ENCODE measurements at regions not wholly inside any gene's neighbourhood (a gene's known extent, or its start where the extent isn't known, plus 50 kb on each side); places are given as distances from the start of the nearest gene placed in this dataset.

DNA sequence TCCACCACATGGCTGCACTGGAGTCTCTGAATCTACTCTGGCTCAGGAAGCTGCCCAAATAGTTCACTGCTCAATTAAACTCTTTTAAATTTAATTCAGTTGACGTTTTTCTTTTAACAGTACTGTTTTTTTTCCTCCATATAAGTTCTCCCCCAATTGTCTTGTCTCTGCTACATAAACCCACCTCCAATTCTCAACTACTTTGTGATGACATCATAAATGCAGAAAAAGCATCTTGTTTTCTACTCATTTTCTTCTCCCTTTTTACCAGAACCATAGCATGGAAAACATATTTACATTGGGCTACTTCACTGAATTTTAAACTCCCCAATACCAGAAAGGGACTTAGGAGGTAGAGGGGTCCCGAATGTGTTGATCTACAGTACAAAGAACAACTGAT is 270.4 kb downstream of the GPD2 start:
- Histone ChIP-seq H3K4me1 (peaks cover 6% of the 10 kb centered on the region), H3K36me3 (no peaks in the 10 kb centered on the region), H3K9me3 (no peaks in the 10 kb centered on the region), H3K4me3 (no peak overlapping the region), H3K27ac (no peak overlapping the region), H3K27me3 (no peaks in the 10 kb centered on the region)
- TF ChIP-seq, protein P1, sequence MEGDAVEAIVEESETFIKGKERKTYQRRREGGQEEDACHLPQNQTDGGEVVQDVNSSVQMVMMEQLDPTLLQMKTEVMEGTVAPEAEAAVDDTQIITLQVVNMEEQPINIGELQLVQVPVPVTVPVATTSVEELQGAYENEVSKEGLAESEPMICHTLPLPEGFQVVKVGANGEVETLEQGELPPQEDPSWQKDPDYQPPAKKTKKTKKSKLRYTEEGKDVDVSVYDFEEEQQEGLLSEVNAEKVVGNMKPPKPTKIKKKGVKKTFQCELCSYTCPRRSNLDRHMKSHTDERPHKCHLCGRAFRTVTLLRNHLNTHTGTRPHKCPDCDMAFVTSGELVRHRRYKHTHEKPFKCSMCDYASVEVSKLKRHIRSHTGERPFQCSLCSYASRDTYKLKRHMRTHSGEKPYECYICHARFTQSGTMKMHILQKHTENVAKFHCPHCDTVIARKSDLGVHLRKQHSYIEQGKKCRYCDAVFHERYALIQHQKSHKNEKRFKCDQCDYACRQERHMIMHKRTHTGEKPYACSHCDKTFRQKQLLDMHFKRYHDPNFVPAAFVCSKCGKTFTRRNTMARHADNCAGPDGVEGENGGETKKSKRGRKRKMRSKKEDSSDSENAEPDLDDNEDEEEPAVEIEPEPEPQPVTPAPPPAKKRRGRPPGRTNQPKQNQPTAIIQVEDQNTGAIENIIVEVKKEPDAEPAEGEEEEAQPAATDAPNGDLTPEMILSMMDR (IDR thresholded peaks at IDR 0.05) = no peak
- intact Hi-C loops (cut with DNase I) = no loop called here
- ATAC-seq = no peak
- no peak for DNase-seq

DNA sequence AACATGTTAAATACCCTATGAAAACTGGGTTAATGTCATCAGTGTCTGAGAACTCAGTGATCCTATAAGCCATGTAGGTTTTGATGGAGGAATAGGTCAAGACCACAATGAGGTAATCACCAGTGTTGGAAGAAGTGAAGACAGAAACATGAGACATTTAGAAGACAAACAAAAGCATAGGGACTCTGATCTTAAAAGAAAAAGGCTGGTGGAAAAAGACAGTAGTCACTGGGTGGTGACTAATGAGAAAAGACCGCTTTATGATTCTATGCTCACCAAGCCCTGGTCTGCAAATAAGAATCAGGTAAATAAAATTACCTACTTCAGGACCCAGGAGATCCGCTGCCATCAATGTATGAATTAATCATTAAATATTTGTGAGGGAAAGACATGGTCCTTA is 271.9 kb downstream of the GPD2 start:
- H3K27me3 ChIP-seq = no peaks in the 10 kb centered on the region
- H3K36me3 ChIP-seq = no peaks in the 10 kb centered on the region
- H3K4me3 ChIP-seq = no peak overlapping the region
- H3K27ac ChIP-seq = no peak overlapping the region
- DNase-seq = no peak
- no peaks in the 10 kb centered on the region for H3K9me3 ChIP-seq
- intact Hi-C loops (cut with DNase I) = no loop called here
- no peak for ATAC-seq
- TF ChIP-seq, protein P1 (IDR thresholded peaks at IDR 0.05) = no peak
- H3K4me1 ChIP-seq = peaks cover 3% of the 10 kb centered on the region

DNA sequence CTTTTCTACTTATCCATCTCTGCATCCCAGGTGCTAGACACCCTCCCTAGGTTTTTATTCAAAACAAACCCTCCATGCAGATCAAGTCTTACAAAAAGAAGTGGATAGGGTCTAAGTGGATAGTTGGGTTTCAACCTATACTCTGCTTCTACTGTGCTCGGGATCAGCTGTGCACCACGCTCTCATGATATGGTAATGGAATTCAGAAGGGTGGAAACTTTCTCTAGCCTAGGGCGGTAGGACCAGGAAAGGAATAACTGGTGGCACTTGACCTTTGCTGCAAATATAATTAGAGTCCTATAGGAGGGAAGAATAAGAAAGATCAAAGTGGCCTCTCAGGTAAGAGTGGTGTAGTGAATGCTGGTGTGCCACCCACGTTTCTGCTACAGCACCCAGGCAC is 272.9 kb downstream of the GPD2 start:
- no peaks in the 10 kb centered on the region for H3K9me3 ChIP-seq
- no peaks in the 10 kb centered on the region for H3K4me1 ChIP-seq
- H3K36me3 ChIP-seq = no peaks in the 10 kb centered on the region
- intact Hi-C loops (cut with DNase I) = no loop called here
- TF ChIP-seq, protein P1 (IDR thresholded peaks at IDR 0.05) = no peak
- DNase-seq (no peak), ATAC-seq (no peak)
- no peaks in the 10 kb centered on the region for H3K27me3 ChIP-seq
- H3K4me3 ChIP-seq = no peak overlapping the region
- H3K27ac ChIP-seq = no peak overlapping the region

DNA sequence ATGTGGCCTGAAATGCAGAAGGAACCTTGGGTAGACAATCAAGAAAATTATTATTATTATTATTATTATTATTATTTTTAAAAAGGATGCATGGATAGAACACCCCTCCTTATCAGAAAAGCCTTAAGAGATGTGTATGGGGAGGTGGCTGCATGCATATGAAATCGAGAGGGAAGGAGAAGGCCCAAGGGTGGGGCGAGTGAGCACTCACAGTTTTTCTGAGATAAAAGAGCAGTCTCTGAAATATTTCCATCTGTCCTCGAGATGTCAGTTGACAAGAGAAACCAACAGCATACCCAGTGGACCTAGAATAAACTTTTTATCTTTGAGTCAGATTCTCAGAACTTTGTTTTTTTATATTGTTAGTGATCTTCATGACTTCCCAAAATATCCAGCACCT is 282.9 kb downstream of the GPD2 start:
- Histone ChIP-seq H3K36me3 (no peaks in the 10 kb centered on the region), H3K27ac (no peak overlapping the region), H3K4me1 (no peaks in the 10 kb centered on the region), H3K27me3 (no peaks in the 10 kb centered on the region), H3K4me3 (no peak overlapping the region), H3K9me3 (no peaks in the 10 kb centered on the region)
- DNase-seq = no peak
- TF ChIP-seq, protein P1 (IDR thresholded peaks at IDR 0.05) = no peak
- no peak for ATAC-seq
- intact Hi-C loops (cut with DNase I) = no loop called here

DNA sequence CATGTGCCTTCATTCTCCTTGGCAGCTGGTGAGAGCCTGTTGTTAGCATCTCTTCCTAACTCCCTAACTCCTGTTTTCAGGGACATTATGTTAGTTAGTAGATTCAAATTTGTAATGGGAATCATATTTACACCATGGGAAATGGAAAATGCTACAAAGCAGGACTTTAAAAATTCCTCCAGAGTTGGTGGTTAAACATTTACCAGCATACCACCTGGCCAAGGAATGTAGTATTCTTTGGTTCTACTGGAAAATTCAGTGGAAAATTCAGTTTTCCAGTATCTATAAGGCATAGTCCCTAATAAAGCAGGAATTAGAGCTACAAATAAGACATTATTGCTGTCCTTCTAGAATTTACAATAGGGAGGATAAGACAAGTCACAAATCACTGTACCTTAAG is 291.7 kb downstream of the GPD2 start:
- DNase-seq = no peak
- H3K4me3 ChIP-seq = no peak overlapping the region
- no peaks in the 10 kb centered on the region for H3K36me3 ChIP-seq
- no peak overlapping the region for H3K27ac ChIP-seq
- intact Hi-C loops (cut with DNase I) = no loop called here
- H3K4me1 ChIP-seq = no peaks in the 10 kb centered on the region
- ATAC-seq = no peak
- TF ChIP-seq, protein P1 (IDR thresholded peaks at IDR 0.05) = no peak
- no peaks in the 10 kb centered on the region for H3K9me3 ChIP-seq
- H3K27me3 ChIP-seq = no peaks in the 10 kb centered on the region

DNA sequence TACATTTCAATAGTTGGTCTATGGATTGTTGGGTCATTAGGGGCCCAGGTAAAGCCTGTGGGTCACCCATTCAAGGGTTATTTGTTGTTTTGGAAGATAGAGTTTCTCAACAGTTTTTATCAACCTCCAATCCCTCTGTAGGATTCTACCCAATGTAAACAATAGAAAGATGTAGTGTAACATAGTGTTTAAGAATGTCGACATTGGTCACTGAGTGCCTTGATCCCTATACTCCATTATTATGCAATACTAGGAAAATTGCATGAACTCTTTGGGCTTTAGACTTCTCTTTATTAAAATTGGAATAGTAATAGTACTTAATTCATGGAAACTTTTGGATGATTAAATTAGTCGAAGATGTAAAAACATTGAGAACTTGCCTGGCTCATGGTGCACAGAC is 292.1 kb downstream of the GPD2 start:
- no peak overlapping the region for H3K4me3 ChIP-seq
- H3K27ac ChIP-seq = no peak overlapping the region
- DNase-seq (no peak), ATAC-seq (no peak)
- intact Hi-C loops (cut with DNase I) = no loop called here
- H3K4me1 ChIP-seq = no peaks in the 10 kb centered on the region
- H3K27me3 ChIP-seq = no peaks in the 10 kb centered on the region
- no peaks in the 10 kb centered on the region for H3K36me3 ChIP-seq
- TF ChIP-seq, protein P1 (IDR thresholded peaks at IDR 0.05) = no peak
- no peaks in the 10 kb centered on the region for H3K9me3 ChIP-seq
